ENCODE measurements at regions not wholly inside any gene's neighbourhood (a gene's known extent, or its start where the extent isn't known, plus 50 kb on each side); places are given as distances from the start of the nearest gene placed in this dataset.

GRCh38 chr3:82508-82907 lies 114.1 kb upstream of the CHL1 start:
- DNase-seq: no peak

GRCh38 chr3:83096-83495 lies 113.5 kb upstream of the CHL1 start:
- no peak for DNase-seq

GRCh38 chr3:85180-85579 lies 111.4 kb upstream of the CHL1 start:
- DNase-seq: no peak

GRCh38 chr3:88267-88666 lies 108.3 kb upstream of the CHL1 start:
- no peak for DNase-seq

- DNase-seq: no peak
These were observed 102.8 kb upstream of the CHL1 start for GRCh38 chr3:93746-94145.

- no peak for DNase-seq
These were observed 100.3 kb upstream of the CHL1 start for GRCh38 chr3:96259-96658.

- no peak for DNase-seq
These were observed 98.9 kb upstream of the CHL1 start for GRCh38 chr3:97417-98258.

GRCh38 chr3:98259-98654 lies 98.3 kb upstream of the CHL1 start:
- no peak for DNase-seq

- DNase-seq: no peak
These were observed 97.1 kb upstream of the CHL1 start for GRCh38 chr3:99506-99905.

- DNase-seq: no peak
These were observed 94.1 kb upstream of the CHL1 start for GRCh38 chr3:102484-102883.

GRCh38 chr3:103991-104390 lies 92.6 kb upstream of the CHL1 start:
- no peak for DNase-seq

- no peak for DNase-seq
These were observed 91.0 kb upstream of the CHL1 start for GRCh38 chr3:105585-105984.

GRCh38 chr3:106619-107018 lies 89.9 kb upstream of the CHL1 start:
- DNase-seq: no peak

- DNase-seq: no peak
These were observed 85.2 kb upstream of the CHL1 start for GRCh38 chr3:111143-112069.

GRCh38 chr3:112773-113172 lies 83.8 kb upstream of the CHL1 start:
- DNase-seq: no peak

- DNase-seq: no peak
These were observed 77.9 kb upstream of the CHL1 start for GRCh38 chr3:118666-119065.

- no peak for DNase-seq
These were observed 73.2 kb upstream of the CHL1 start for GRCh38 chr3:123341-123740.

GRCh38 chr3:124557-125179 lies 71.9 kb upstream of the CHL1 start:
- DNase-seq: no peak

- no peak for DNase-seq
These were observed 67.9 kb upstream of the CHL1 start for GRCh38 chr3:128515-129172.

GRCh38 chr3:131151-131888 lies 65.2 kb upstream of the CHL1 start:
- no peak for DNase-seq

GRCh38 chr3:132378-132777 lies 64.2 kb upstream of the CHL1 start:
- no peak for DNase-seq

GRCh38 chr3:132904-133303 lies 63.7 kb upstream of the CHL1 start:
- no peak for DNase-seq
